Astrocyte (in vitro differentiated cells and primary cell): ENCODE measurements at regions not wholly inside any gene's neighbourhood (a gene's known extent, or its start where the extent isn't known, plus 50 kb on each side); places are given as distances from the start of the nearest gene placed in this dataset.

ENCODE experiments used
- EZH2 ChIP-seq: IDR thresholded peaks from 2 replicates; pipeline ENCODE4 v1.6.1; 2012; ENCODE audit warnings: mild to moderate bottlenecking, low read length, inconsistent platforms; ENCODE audit not compliant: insufficient read depth
- TF ChIP-seq, protein P1 (sequence below): IDR thresholded peaks from 2 replicates; pipeline ENCODE4 v1.5.1; 2011; ENCODE audit warnings: low read depth, mild to moderate bottlenecking, inconsistent platforms, low read length, moderate library complexity; ENCODE audit not compliant: insufficient read depth

DNA sequence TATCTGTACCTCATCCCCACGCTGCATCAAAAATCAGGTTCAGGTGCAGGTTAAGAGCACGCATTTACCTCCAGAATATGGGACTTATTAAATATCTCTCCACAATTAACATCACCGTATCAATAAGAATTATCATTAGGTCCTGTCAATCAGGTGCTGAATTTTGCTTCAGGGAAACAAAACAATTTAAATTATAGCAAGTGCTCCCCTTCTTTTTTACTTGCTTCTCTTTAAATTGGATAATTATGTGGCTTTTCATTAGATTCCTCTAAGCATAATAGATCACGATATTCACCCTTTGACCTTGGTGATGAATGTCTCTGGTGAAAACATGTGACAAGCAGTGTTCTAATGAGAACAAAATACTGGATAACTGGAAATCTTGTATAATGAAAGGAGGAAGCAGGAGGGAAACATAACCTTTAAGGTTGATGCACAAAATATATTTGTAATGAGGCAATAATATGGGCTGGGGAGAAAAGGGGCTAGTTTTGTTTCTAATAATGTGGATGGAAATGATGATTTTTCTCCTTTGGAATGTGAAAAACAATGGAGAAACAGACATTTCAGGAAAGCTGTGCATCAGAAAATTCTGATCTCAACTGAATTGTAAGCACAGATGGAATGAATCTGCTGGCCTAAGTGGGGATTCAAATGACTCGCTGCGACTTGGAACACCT lies 166.9 kb downstream of the SNX10 start:
- TF ChIP-seq, protein P1, sequence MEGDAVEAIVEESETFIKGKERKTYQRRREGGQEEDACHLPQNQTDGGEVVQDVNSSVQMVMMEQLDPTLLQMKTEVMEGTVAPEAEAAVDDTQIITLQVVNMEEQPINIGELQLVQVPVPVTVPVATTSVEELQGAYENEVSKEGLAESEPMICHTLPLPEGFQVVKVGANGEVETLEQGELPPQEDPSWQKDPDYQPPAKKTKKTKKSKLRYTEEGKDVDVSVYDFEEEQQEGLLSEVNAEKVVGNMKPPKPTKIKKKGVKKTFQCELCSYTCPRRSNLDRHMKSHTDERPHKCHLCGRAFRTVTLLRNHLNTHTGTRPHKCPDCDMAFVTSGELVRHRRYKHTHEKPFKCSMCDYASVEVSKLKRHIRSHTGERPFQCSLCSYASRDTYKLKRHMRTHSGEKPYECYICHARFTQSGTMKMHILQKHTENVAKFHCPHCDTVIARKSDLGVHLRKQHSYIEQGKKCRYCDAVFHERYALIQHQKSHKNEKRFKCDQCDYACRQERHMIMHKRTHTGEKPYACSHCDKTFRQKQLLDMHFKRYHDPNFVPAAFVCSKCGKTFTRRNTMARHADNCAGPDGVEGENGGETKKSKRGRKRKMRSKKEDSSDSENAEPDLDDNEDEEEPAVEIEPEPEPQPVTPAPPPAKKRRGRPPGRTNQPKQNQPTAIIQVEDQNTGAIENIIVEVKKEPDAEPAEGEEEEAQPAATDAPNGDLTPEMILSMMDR = no peak
- TF ChIP-seq EZH2 = no peak
